Thoracic aorta (tissue), 2 donors: ENCODE measurements at regions not wholly inside any gene's neighbourhood (a gene's known extent, or its start where the extent isn't known, plus 50 kb on each side); places are given as distances from the start of the nearest gene placed in this dataset.
"Not testable (repeated sequence)": the region's sequence is repeated elsewhere in the genome, so short reads cannot be mapped to it uniquely, and the experiment has no call there.

Experiments
- ATAC-seq: fragments of 150-250 bp; one replicate; pipeline ENCODE4 v1.8.0; 2017; ENCODE audit warnings: low read depth; ENCODE audit not compliant: insufficient number of reproducible peaks, low FRiP score
- DNase-seq: peaks from one replicate; pipeline ENCODE4 v3.0.0-alpha.2; 2020; ENCODE audit warnings: low spot score
- H3K27ac ChIP-seq, 2 donors: fragments of 200-600 bp; sonication (generic); 1 replicate in 1 of 2; 2 replicates in 1 of 2; pipeline ENCODE4 v1.5.1; 2016; ENCODE audit warnings: mild to moderate bottlenecking in 2 of 2, moderate library complexity in 2 of 2
- H3K27me3 ChIP-seq: fragments of 200-600 bp; sonication (generic); replicated peaks from 2 replicates; pipeline ENCODE4 v1.6.0; 2016; ENCODE audit warnings: mild to moderate bottlenecking; ENCODE audit not compliant: insufficient read depth
- H3K36me3 ChIP-seq: fragments of 200-600 bp; sonication (generic); one replicate; pipeline ENCODE4 v1.5.1; 2016
- H3K4me1 ChIP-seq, 2 donors: fragments of 200-600 bp; sonication (generic); 1 replicate in 1 of 2; 2 replicates in 1 of 2; pipeline versions ENCODE4 v1.5.1 to v1.6.0; 2016; ENCODE audit warnings: low read depth in 2 of 2, mild to moderate bottlenecking in 1 of 2; ENCODE audit not compliant: control insufficient read depth in 1 of 2
- H3K4me3 ChIP-seq: fragments of 200-600 bp; sonication (generic); 2 replicates; pipeline ENCODE4 v1.5.1; 2016; ENCODE audit warnings: mild to moderate bottlenecking
- H3K9me3 ChIP-seq: fragments of 200-600 bp; sonication (generic); 2 replicates; pipeline ENCODE4 v1.5.1; 2016
- TF ChIP-seq, protein P1 (sequence below): fragments of 200-600 bp; sonication (generic); IDR thresholded peaks from one replicate; pipeline ENCODE4 v1.5.1; 2019; ENCODE audit warnings: antibody characterized with exemption

DNA sequence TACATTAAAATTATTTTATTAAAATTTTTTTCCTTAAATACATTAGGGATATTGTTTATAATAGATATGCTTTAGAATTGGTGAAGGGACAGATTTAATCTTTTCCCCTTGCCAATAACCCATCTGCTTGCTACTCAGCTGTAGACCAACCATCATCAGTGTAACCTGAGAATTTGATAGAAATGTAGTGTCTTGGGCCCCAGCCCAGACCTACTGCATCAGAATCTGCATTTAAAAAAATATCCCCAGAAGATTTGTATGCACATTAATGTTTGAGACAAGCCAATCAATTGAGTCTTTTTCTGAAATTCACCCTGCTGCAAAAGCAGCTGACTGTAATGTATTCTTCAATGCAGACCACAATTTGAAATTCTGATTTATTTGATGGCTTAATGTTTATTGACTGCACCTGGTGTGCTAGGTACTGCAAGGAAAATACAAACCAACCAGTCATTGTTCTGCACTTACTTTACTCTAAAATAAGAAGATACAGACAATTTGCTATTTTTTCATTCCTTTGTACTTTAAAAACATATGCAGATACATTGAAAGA, 190.7 kb upstream of the SGO1 start:
- Histone ChIP-seq H3K27ac (no peak overlapping the region), H3K27me3 (no peaks in the 10 kb centered on the region), H3K9me3 (no peaks in the 10 kb centered on the region), H3K4me3 (no peak overlapping the region), H3K4me1 (peaks cover 17 to 24% of the 10 kb centered on the region in 2 donors), H3K36me3 (no peaks in the 10 kb centered on the region)
- TF ChIP-seq, protein P1, sequence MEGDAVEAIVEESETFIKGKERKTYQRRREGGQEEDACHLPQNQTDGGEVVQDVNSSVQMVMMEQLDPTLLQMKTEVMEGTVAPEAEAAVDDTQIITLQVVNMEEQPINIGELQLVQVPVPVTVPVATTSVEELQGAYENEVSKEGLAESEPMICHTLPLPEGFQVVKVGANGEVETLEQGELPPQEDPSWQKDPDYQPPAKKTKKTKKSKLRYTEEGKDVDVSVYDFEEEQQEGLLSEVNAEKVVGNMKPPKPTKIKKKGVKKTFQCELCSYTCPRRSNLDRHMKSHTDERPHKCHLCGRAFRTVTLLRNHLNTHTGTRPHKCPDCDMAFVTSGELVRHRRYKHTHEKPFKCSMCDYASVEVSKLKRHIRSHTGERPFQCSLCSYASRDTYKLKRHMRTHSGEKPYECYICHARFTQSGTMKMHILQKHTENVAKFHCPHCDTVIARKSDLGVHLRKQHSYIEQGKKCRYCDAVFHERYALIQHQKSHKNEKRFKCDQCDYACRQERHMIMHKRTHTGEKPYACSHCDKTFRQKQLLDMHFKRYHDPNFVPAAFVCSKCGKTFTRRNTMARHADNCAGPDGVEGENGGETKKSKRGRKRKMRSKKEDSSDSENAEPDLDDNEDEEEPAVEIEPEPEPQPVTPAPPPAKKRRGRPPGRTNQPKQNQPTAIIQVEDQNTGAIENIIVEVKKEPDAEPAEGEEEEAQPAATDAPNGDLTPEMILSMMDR: no peak
- ATAC-seq (no peak), DNase-seq (no peak)

DNA sequence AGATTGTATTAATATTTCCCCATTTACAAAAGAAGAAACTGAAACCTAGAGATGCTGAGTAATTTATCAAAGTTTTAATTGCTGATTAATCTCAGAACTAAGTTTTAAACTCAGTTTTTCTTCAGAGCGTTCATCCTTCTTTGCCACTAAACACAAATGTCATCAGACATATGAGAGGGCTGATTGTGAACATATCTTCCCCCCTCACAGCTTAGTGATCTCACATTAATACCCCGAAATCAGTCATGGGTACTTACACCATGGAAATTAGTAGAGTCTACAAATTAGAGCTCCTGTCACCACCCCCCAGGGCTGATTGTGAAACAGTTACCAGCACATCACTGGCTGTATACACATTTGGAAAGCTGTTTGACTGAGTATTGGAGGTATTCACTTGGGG, 189.3 kb upstream of the SGO1 start:
- no peaks in the 10 kb centered on the region for H3K27me3 ChIP-seq
- DNase-seq: no peak
- H3K36me3 ChIP-seq: no peaks in the 10 kb centered on the region
- TF ChIP-seq, protein P1: no peak
- peaks cover 14 to 22% of the 10 kb centered on the region in 2 donors for H3K4me1 ChIP-seq
- no peaks in the 10 kb centered on the region for H3K9me3 ChIP-seq
- H3K4me3 ChIP-seq: no peak overlapping the region
- no peak for ATAC-seq
- H3K27ac ChIP-seq: no peak overlapping the region

GRCh38 chr3:20370273-20371063, 184.5 kb upstream of the SGO1 start:
- not testable (repeated sequence) for H3K4me1 ChIP-seq, H3K9me3 ChIP-seq, H3K4me3 ChIP-seq, ATAC-seq, H3K27me3 ChIP-seq, DNase-seq, H3K27ac ChIP-seq, H3K36me3 ChIP-seq

DNA sequence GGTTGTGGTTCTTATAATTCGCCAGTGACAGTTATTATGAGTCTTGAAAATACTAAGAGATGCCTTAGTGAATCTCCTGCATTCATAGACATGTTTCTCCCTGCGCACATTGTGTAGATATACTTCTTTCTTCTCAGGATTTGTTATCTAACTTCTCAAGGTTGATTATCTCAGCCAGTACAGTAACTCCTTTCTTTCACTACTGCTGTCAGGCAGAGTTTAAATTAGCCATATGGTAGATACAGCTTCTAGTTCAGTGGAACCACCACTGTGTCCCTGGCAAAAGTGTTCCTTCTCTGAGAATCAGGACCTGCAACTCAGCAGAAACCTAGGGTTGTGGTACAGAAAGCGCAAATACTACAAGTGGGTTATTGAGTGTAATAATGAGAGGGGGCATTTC, 175.0 kb upstream of the SGO1 start:
- Histone ChIP-seq H3K36me3 (no peaks in the 10 kb centered on the region), H3K9me3 (no peaks in the 10 kb centered on the region), H3K27ac (no peak overlapping the region), H3K4me1 (no peaks in the 10 kb centered on the region), H3K4me3 (no peak overlapping the region), H3K27me3 (no peaks in the 10 kb centered on the region)
- TF ChIP-seq, protein P1: no peak
- ATAC-seq (no peak), DNase-seq (no peak)

DNA sequence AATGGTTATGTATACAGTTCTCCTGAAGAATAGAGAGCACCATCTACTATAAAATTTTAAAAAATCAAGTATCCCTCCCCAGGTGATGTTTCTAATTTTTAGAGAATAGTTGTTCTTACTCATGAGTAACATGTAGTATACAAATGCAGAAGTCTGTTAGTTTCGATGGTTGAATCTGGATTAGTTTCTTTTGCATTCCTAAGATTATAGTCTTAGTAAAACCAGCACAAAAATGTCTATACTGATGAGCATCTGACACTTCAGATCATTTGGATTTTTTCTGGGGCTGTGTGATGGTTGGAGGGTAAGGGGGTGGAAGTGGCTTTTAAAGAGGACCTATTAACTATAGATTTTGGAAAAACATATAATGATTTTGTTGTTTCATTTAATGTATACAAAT, 167.3 kb upstream of the SGO1 start:
- ATAC-seq (no peak), DNase-seq (no peak)
- Histone ChIP-seq H3K27ac (no peak overlapping the region), H3K4me1 (no peaks in the 10 kb centered on the region), H3K27me3 (no peaks in the 10 kb centered on the region), H3K36me3 (no peaks in the 10 kb centered on the region), H3K9me3 (no peaks in the 10 kb centered on the region), H3K4me3 (no peak overlapping the region)
- TF ChIP-seq, protein P1: no peak
